GM12878 (cell line): ENCODE measurements at regions not wholly inside any gene's neighbourhood (a gene's known extent, or its start where the extent isn't known, plus 50 kb on each side); places are given as distances from the start of the nearest gene placed in this dataset.

Source experiments
- ATAC-seq: fragments of 200-7000 bp; cut with Tn5 transposase; 3 replicates; pipeline ENCODE4 v1.9.1; 2020; ENCODE audit warnings: mild to moderate bottlenecking, moderate library complexity
- BruUV-seq: library from RNA; stranded (reverse); fragments of 400-500 nt; replicated peaks from 2 replicates; lab custom pipeline; 2021; lab: Mats Ljungman, UMichigan
- CTCF ChIA-PET: fragments of 300-600 bp; sonication (Branson Sonifier 250); formaldehyde crosslinking; extraction: SDS; loops from one replicate; lab custom pipeline; 2021; ENCODE audit warnings: inconsistent platforms; lab: Yijun Ruan, JAX
- POLR2A ChIA-PET: fragments of 350-600 bp; formaldehyde crosslinking; extraction: SDS; loops from one replicate; lab custom pipeline; 2021; ENCODE audit warnings: inconsistent platforms; lab: Charles Lee
- RAD21 ChIA-PET: fragments of 300-600 bp; sonication (Branson Sonifier 250); formaldehyde crosslinking; loops from one replicate; lab custom pipeline; 2023; ENCODE audit warnings: antibody characterized with exemption; ENCODE audit not compliant: unreplicated experiment; lab: Charles Lee
- SMC1A ChIA-PET: fragments of 300-600 bp; sonication (Branson Sonifier 250); formaldehyde crosslinking; loops from one replicate; lab custom pipeline; 2023; ENCODE audit not compliant: unreplicated experiment, uncharacterized antibody; lab: Charles Lee
- DNase-seq: peaks from one replicate; pipeline ENCODE4 v3.0.0-alpha.2; 2011; ENCODE audit warnings: low read depth, low spot score
- FAIRE-seq: peaks from 3 replicates; lab custom pipeline; 2011; peaks lifted over from hg19 to GRCh38; lab: Jason Lieb, UNC
- H2AFZ ChIP-seq: 2 replicates; pipeline ENCODE4 v1.6.0; 2011; ENCODE audit warnings: low read depth, low read length, control low read depth; ENCODE audit not compliant: control insufficient read depth
- H3K27ac ChIP-seq: 2 replicates; pipeline ENCODE4 v1.5.1; 2011; ENCODE audit warnings: control low read depth; ENCODE audit not compliant: control insufficient read depth, insufficient read depth
- H3K27me3 ChIP-seq, 2 experiments: replicated peaks in 1 of 2; 2 replicates each; pipeline versions ENCODE4 v1.6.0 to v1.6.1; 2011; ENCODE audit warnings: low read length in 1 of 2; ENCODE audit not compliant: control insufficient read depth in 2 of 2, insufficient read depth in 2 of 2
- H3K36me3 ChIP-seq, 2 experiments: 2 replicates each; pipeline ENCODE4 v1.5.1; 2011; ENCODE audit warnings: low read length in 1 of 2; ENCODE audit not compliant: control insufficient read depth in 2 of 2, insufficient read depth in 2 of 2
- H3K4me1 ChIP-seq: 2 replicates; pipeline ENCODE4 v1.6.1; 2011; ENCODE audit warnings: mild to moderate bottlenecking, low read length, moderate library complexity, mixed read lengths; ENCODE audit not compliant: control insufficient read depth, insufficient read depth
- H3K4me2 ChIP-seq: 2 replicates; pipeline ENCODE4 v1.6.0; 2011; ENCODE audit warnings: control low read depth; ENCODE audit not compliant: control insufficient read depth, insufficient read depth
- H3K4me3 ChIP-seq: fragments of 200-600 bp; sonication (generic); 2 replicates; pipeline ENCODE4 v1.5.1; 2016
- H3K79me2 ChIP-seq: 2 replicates; pipeline ENCODE4 v1.6.0; 2011; ENCODE audit warnings: low read length; ENCODE audit not compliant: control insufficient read depth, insufficient read depth
- H3K9ac ChIP-seq: 2 replicates; pipeline ENCODE4 v1.8.0; 2011; ENCODE audit warnings: low read length, control low read depth, mixed read lengths; ENCODE audit not compliant: control insufficient read depth, insufficient read depth
- H3K9me3 ChIP-seq: replicated peaks from 3 replicates; pipeline ENCODE4 v1.5.1; 2011; ENCODE audit warnings: mild to moderate bottlenecking, low read length; ENCODE audit not compliant: control insufficient read depth, insufficient read depth
- H4K20me1 ChIP-seq: 2 replicates; pipeline ENCODE4 v1.6.0; 2011; ENCODE audit not compliant: control insufficient read depth, insufficient read depth
- BRCA1 ChIP-seq: IDR thresholded peaks from 2 replicates; pipeline ENCODE4 v1.6.1; 2011; ENCODE audit warnings: low read depth, low read length, improper control_type of control experiment
- CBX3 ChIP-seq: fragments of 200-600 bp; sonication (generic); IDR thresholded peaks from 2 replicates; pipeline ENCODE4 v1.6.1; 2016; ENCODE audit warnings: low read depth, borderline replicate concordance
- CEBPZ ChIP-seq: fragments of 150-350 bp; IDR thresholded peaks from 2 replicates; pipeline ENCODE4 v1.6.1; 2016; ENCODE audit warnings: low read depth, low read length
- ETV6 ChIP-seq, 2 experiments: fragments of 450-650 bp in 1 of 2; IDR thresholded peaks in 1 of 2; conservative IDR thresholded peaks in 1 of 2; 2 replicates each; pipeline ENCODE4 v1.6.1; 2014; ENCODE audit warnings: antibody characterized with exemption in 1 of 2, borderline replicate concordance in 1 of 2, low read depth in 1 of 2, mild to moderate bottlenecking in 1 of 2, moderate library complexity in 1 of 2
- FOS ChIP-seq: IDR thresholded peaks from 3 replicates; pipeline ENCODE4 v1.6.1; 2011; ENCODE audit warnings: borderline replicate concordance; ENCODE audit not compliant: insufficient read length; ENCODE audit errors: extremely low read depth
- FOXK2 ChIP-seq: fragments of 450-650 bp; IDR thresholded peaks from 2 replicates; pipeline ENCODE4 v1.6.1; 2017; ENCODE audit warnings: mild to moderate bottlenecking, moderate library complexity
- MTA2 ChIP-seq: fragments of 450-650 bp; IDR thresholded peaks from 2 replicates; pipeline ENCODE4 v1.6.1; 2016; ENCODE audit warnings: low read depth, mild to moderate bottlenecking, moderate library complexity
- NBN ChIP-seq: fragments of 450-650 bp; IDR thresholded peaks from 2 replicates; pipeline ENCODE4 v1.6.1; 2016
- PBX3 ChIP-seq: IDR thresholded peaks from 2 replicates; pipeline ENCODE4 v1.6.1; 2011; ENCODE audit warnings: mild to moderate bottlenecking, low read depth, low read length, moderate library complexity; ENCODE audit not compliant: insufficient replicate concordance
- ZBED1 ChIP-seq: IDR thresholded peaks from 2 replicates; pipeline ENCODE4 v1.6.1; 2016; ENCODE audit warnings: borderline replicate concordance
- ZNF274 ChIP-seq: IDR thresholded peaks from one replicate; pipeline ENCODE4 v1.8.0; 2011; ENCODE audit not compliant: insufficient read length, insufficient read depth
- WGBS: methylation state at CpG from one replicate; pipeline ENCODE4 v1.1.6; 2016; ENCODE audit warnings: low lambda C conversion rate; ENCODE audit not compliant: insufficient replicate concordance, insufficient coverage; ENCODE audit errors: missing lambda C conversion rate; 5-methylcytosine and 5-hydroxymethylcytosine counted together
- in situ Hi-C: fragments of 300-500 bp; cut with MboI; formaldehyde crosslinking; loops from 9 replicates; pipeline ENCODE4 v1.14.3; 2018; ENCODE audit warnings: mixed read lengths
- intact Hi-C: fragments of 100-400 bp; cut with micrococcal nuclease; formaldehyde crosslinking; loops from one replicate; pipeline ENCODE4 v1.14.2; 2022; ENCODE audit not compliant: unreplicated experiment
- TF ChIP-seq, protein P1 (sequence below): fragments of 450-650 bp; IDR thresholded peaks from 2 replicates; pipeline ENCODE4 v1.6.1; 2018; ENCODE audit warnings: mild to moderate bottlenecking, low read depth, moderate library complexity; ENCODE audit not compliant: partially characterized antibody

DNA sequence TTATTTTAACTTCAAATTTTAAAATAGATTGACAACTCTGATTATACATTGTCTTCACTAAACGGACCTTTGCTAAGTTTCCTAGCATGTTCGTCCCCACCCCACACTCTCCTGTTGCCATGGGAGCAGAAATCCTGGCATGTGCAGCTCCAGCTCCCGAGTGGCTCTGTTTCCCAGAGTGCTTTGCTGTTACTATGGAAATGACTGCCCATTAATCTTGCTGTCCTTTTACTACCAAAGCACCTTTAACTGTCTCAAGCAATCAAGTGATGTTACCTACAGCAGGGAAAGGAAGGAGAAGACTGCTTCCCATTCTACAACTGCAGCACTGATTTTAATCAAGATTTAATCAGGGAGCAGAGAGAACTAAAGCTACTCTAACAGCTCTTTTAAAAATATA, 212.0 kb upstream of the KIF2A start:
- no peak overlapping the region for H3K9ac ChIP-seq
- H3K79me2 ChIP-seq, result no peaks in the 10 kb centered on the region
- intact Hi-C loops, result no loop called here
- no peak overlapping the region for H3K4me3 ChIP-seq
- no peak for FAIRE-seq
- in situ Hi-C loops, result no loop called here
- no peaks in the 10 kb centered on the region for H3K9me3 ChIP-seq
- ChIA-PET SMC1A (interaction anchor here (1.1 kb wide), 1 partner anchor 16 kb away, joined by 4 read pairs; no protein-coding TSS in a partner anchor), POLR2A (no interaction called here), CTCF (no interaction called here), RAD21 (no interaction called here)
- no peaks in the 10 kb centered on the region for H3K36me3 ChIP-seq
- BruUV-seq, result no TSS peak
- no peak for ATAC-seq
- 8% methylated on average over 3 of the region's 3 CpGs for WGBS
- no peaks in the 10 kb centered on the region for H3K4me1 ChIP-seq
- DNase-seq, result no peak
- no peaks in the 10 kb centered on the region for H4K20me1 ChIP-seq
- H3K4me2 ChIP-seq, result peak overlapping the region; percentile 21
- TF ChIP-seq, protein P1, sequence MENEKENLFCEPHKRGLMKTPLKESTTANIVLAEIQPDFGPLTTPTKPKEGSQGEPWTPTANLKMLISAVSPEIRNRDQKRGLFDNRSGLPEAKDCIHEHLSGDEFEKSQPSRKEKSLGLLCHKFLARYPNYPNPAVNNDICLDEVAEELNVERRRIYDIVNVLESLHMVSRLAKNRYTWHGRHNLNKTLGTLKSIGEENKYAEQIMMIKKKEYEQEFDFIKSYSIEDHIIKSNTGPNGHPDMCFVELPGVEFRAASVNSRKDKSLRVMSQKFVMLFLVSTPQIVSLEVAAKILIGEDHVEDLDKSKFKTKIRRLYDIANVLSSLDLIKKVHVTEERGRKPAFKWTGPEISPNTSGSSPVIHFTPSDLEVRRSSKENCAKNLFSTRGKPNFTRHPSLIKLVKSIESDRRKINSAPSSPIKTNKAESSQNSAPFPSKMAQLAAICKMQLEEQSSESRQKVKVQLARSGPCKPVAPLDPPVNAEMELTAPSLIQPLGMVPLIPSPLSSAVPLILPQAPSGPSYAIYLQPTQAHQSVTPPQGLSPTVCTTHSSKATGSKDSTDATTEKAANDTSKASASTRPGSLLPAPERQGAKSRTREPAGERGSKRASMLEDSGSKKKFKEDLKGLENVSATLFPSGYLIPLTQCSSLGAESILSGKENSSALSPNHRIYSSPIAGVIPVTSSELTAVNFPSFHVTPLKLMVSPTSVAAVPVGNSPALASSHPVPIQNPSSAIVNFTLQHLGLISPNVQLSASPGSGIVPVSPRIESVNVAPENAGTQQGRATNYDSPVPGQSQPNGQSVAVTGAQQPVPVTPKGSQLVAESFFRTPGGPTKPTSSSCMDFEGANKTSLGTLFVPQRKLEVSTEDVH, result no peak
- TF ChIP-seq MTA2 (no peak), PBX3 (no peak), CBX3 (no peak), FOXK2 (no peak), FOS (no peak), ZNF274 (no peak), CEBPZ (no peak), BRCA1 (no peak), NBN (no peak), ZBED1 (no peak), ETV6 (conservative IDR thresholded peaks at IDR 0.05 in 1 of 2, IDR thresholded peaks at IDR 0.05 in 1 of 2; ENCODE audit: borderline replicate concordance in 1 of 2, low read depth in 1 of 2) (no peak)
- H2AFZ ChIP-seq, result no peak overlapping the region
- H3K27ac ChIP-seq, result no peak overlapping the region
- H3K27me3 ChIP-seq, result no peaks in the 10 kb centered on the region
